ENCODE measurements at regions not wholly inside any gene's neighbourhood (a gene's known extent, or its start where the extent isn't known, plus 50 kb on each side); places are given as distances from the start of the nearest gene placed in this dataset.

GRCh38 chr14:85943192-85943591 lies 413.2 kb downstream of the FLRT2 start:
- H3K4me3 Mint-ChIP-seq (ENCODE audit: unreplicated experiment), result no peak overlapping the region
- no peak overlapping the region for H3K27ac Mint-ChIP-seq (ENCODE audit: unreplicated experiment)
- peaks cover 2% of the 10 kb centered on the region for H3K27me3 Mint-ChIP-seq (ENCODE audit: unreplicated experiment)
- no peaks in the 10 kb centered on the region for H3K36me3 Mint-ChIP-seq (ENCODE audit: low read depth, unreplicated experiment)
- TF ChIP-seq CTCF (IDR thresholded peaks at IDR 0.05; ENCODE audit: unreplicated experiment), result no peak
- DNase-seq (ENCODE audit: low spot score), result no peak
- peaks cover 7% of the 10 kb centered on the region for H3K4me1 Mint-ChIP-seq (ENCODE audit: unreplicated experiment)
- H3K9me3 Mint-ChIP-seq (ENCODE audit: unreplicated experiment), result no peaks in the 10 kb centered on the region

- DNase-seq (ENCODE audit: low spot score), result no peak
- no peaks in the 10 kb centered on the region for H3K36me3 Mint-ChIP-seq (ENCODE audit: low read depth, unreplicated experiment)
- H3K4me1 Mint-ChIP-seq (ENCODE audit: unreplicated experiment), result no peaks in the 10 kb centered on the region
- no peak overlapping the region for H3K27ac Mint-ChIP-seq (ENCODE audit: unreplicated experiment)
- H3K27me3 Mint-ChIP-seq (ENCODE audit: unreplicated experiment), result no peaks in the 10 kb centered on the region
- H3K9me3 Mint-ChIP-seq (ENCODE audit: unreplicated experiment), result no peaks in the 10 kb centered on the region
- no peak for TF ChIP-seq CTCF (IDR thresholded peaks at IDR 0.05; ENCODE audit: unreplicated experiment)
- no peak overlapping the region for H3K4me3 Mint-ChIP-seq (ENCODE audit: unreplicated experiment)
Observed at GRCh38 chr14:85934886-85935254, 404.9 kb downstream of the FLRT2 start.

- Mint-ChIP-seq H3K36me3 (ENCODE audit: low read depth, unreplicated experiment) (no peaks in the 10 kb centered on the region), H3K4me3 (ENCODE audit: unreplicated experiment) (no peak overlapping the region), H3K27ac (ENCODE audit: unreplicated experiment) (no peak overlapping the region), H3K9me3 (ENCODE audit: unreplicated experiment) (no peaks in the 10 kb centered on the region), H3K4me1 (ENCODE audit: unreplicated experiment) (no peaks in the 10 kb centered on the region), H3K27me3 (ENCODE audit: unreplicated experiment) (no peaks in the 10 kb centered on the region)
- no peak for TF ChIP-seq CTCF (IDR thresholded peaks at IDR 0.05; ENCODE audit: unreplicated experiment)
- no peak for DNase-seq (ENCODE audit: low spot score)
Observed at GRCh38 chr14:85934123-85934885, 404.4 kb downstream of the FLRT2 start.

GRCh38 chr14:85921241-85921640 lies 391.3 kb downstream of the FLRT2 start:
- Mint-ChIP-seq H3K36me3 (ENCODE audit: low read depth, unreplicated experiment) (no peaks in the 10 kb centered on the region), H3K9me3 (ENCODE audit: unreplicated experiment) (no peaks in the 10 kb centered on the region), H3K4me3 (ENCODE audit: unreplicated experiment) (no peak overlapping the region), H3K27ac (ENCODE audit: unreplicated experiment) (no peak overlapping the region), H3K4me1 (ENCODE audit: unreplicated experiment) (no peaks in the 10 kb centered on the region), H3K27me3 (ENCODE audit: unreplicated experiment) (no peaks in the 10 kb centered on the region)
- DNase-seq (ENCODE audit: low spot score), result no peak
- no peak for TF ChIP-seq CTCF (IDR thresholded peaks at IDR 0.05; ENCODE audit: unreplicated experiment)

- no peak for DNase-seq (ENCODE audit: low spot score)
- no peaks in the 10 kb centered on the region for H3K9me3 Mint-ChIP-seq (ENCODE audit: unreplicated experiment)
- no peak overlapping the region for H3K27ac Mint-ChIP-seq (ENCODE audit: unreplicated experiment)
- TF ChIP-seq CTCF (IDR thresholded peaks at IDR 0.05; ENCODE audit: unreplicated experiment), result no peak
- H3K36me3 Mint-ChIP-seq (ENCODE audit: low read depth, unreplicated experiment), result no peaks in the 10 kb centered on the region
- no peaks in the 10 kb centered on the region for H3K27me3 Mint-ChIP-seq (ENCODE audit: unreplicated experiment)
- no peak overlapping the region for H3K4me3 Mint-ChIP-seq (ENCODE audit: unreplicated experiment)
- H3K4me1 Mint-ChIP-seq (ENCODE audit: unreplicated experiment), result no peaks in the 10 kb centered on the region
Observed at GRCh38 chr14:85917716-85918115, 387.8 kb downstream of the FLRT2 start.
